K562 (cell line): ENCODE measurements at regions not wholly inside any gene's neighbourhood (a gene's known extent, or its start where the extent isn't known, plus 50 kb on each side); places are given as distances from the start of the nearest gene placed in this dataset.

Source experiments
- ATAC-seq: fragments of 200-7000 bp; cut with Tn5 transposase; 3 replicates; pipeline ENCODE4 v1.9.1; 2020; ENCODE audit warnings: moderate library complexity
- BruUV-seq: library from RNA; stranded (reverse); fragments of 400-500 nt; replicated peaks from 2 replicates; lab custom pipeline; 2021; lab: Mats Ljungman, UMichigan
- CTCF ChIA-PET: fragments of 300-600 bp; formaldehyde crosslinking; extraction: SDS; loops from one replicate; lab custom pipeline; 2021; ENCODE audit warnings: low intra/inter-chr PET ratio; lab: Yijun Ruan, JAX
- POLR2A ChIA-PET: fragments of 300-600, 350-650 bp; sonication (Branson Sonifier 250); formaldehyde crosslinking; extraction: SDS; loops from one replicate; lab custom pipeline; 2021; ENCODE audit warnings: antibody characterized with exemption, inconsistent platforms; lab: Yijun Ruan, JAX
- DNase-seq, 4 experiments: peaks; one replicate each; pipeline versions ENCODE4 v3.0.0 to v3.0.0-alpha.2; 2011 to 2018; ENCODE audit warnings: low spot score in 3 of 4, mixed read lengths in 3 of 4; ENCODE audit errors: extremely low read depth in 1 of 4
- FAIRE-seq: peaks from 2 replicates; lab custom pipeline; 2011; peaks lifted over from hg19 to GRCh38; lab: Jason Lieb, UNC
- H2AFZ ChIP-seq: 2 replicates; pipeline ENCODE4 v1.6.0; 2011; ENCODE audit warnings: low read depth, low read length, control low read depth, inconsistent platforms
- H3K27ac ChIP-seq: fragments of 200-600 bp; 3 replicates; pipeline ENCODE4 v1.8.0; 2011; ENCODE audit warnings: low read depth, mild to moderate bottlenecking, control low read depth, inconsistent platforms, low read length, moderate library complexity, mixed read lengths; ENCODE audit errors: extremely low read depth
- H3K27me3 ChIP-seq, 2 experiments: fragments of 300-600 bp in 1 of 2; 2 replicates in 1 of 2; 3 replicates in 1 of 2; pipeline versions ENCODE4 v1.6.0 to v1.8.0; 2011; ENCODE audit warnings: inconsistent platforms in 2 of 2, low read length in 2 of 2, mild to moderate bottlenecking in 1 of 2, mixed read lengths in 1 of 2, moderate library complexity in 1 of 2; ENCODE audit not compliant: control insufficient read depth in 2 of 2, insufficient read depth in 2 of 2
- H3K36me3 ChIP-seq: fragments of 300-600 bp; 3 replicates; pipeline ENCODE4 v1.8.0; 2011; ENCODE audit warnings: mild to moderate bottlenecking, low read length, inconsistent platforms; ENCODE audit not compliant: control insufficient read depth, insufficient read depth
- H3K4me1 ChIP-seq, 2 experiments: fragments of 200-600 bp in 1 of 2; replicated peaks in 1 of 2; 2 replicates in 1 of 2; 3 replicates in 1 of 2; pipeline versions ENCODE4 v1.5.1 to v1.8.0; 2011; ENCODE audit warnings: inconsistent platforms in 2 of 2, low read length in 2 of 2, mild to moderate bottlenecking in 1 of 2, mixed read lengths in 1 of 2, moderate library complexity in 1 of 2; ENCODE audit not compliant: control insufficient read depth in 2 of 2, insufficient read depth in 2 of 2
- H3K4me2 ChIP-seq: 2 replicates; pipeline ENCODE4 v1.6.1; 2011; ENCODE audit warnings: low read length, control low read depth, inconsistent platforms, mixed read lengths; ENCODE audit not compliant: insufficient read depth
- H3K4me3 ChIP-seq: fragments of 200-600 bp; sonication (generic), shearing (Covaris generic); 2 replicates; pipeline ENCODE4 v1.5.1; 2016; ENCODE audit warnings: control low read depth, inconsistent platforms
- H3K79me2 ChIP-seq: fragments of 200-600 bp; 3 replicates; pipeline ENCODE4 v1.8.0; 2011; ENCODE audit warnings: low read length, inconsistent platforms; ENCODE audit not compliant: control insufficient read depth, insufficient read depth
- H3K9ac ChIP-seq, 2 experiments: 2 replicates each; pipeline versions ENCODE4 v1.6.0 to v1.6.1; 2011; ENCODE audit warnings: low read depth in 2 of 2, low read length in 2 of 2, control low read depth in 1 of 2, inconsistent platforms in 1 of 2, mild to moderate bottlenecking in 1 of 2, mixed read lengths in 1 of 2; ENCODE audit not compliant: insufficient read depth in 1 of 2
- H3K9me1 ChIP-seq: one replicate; pipeline ENCODE4 v1.6.0; 2011; ENCODE audit warnings: inconsistent platforms, mild to moderate bottlenecking, low read length, moderate library complexity; ENCODE audit not compliant: control insufficient read depth, insufficient read depth
- H3K9me3 ChIP-seq: replicated peaks from 2 replicates; pipeline ENCODE4 v1.5.1; 2011; ENCODE audit warnings: low read depth, low read length, inconsistent platforms; ENCODE audit not compliant: control insufficient read depth, insufficient read depth
- H4K20me1 ChIP-seq: replicated peaks from 2 replicates; pipeline ENCODE4 v1.6.1; 2011; ENCODE audit warnings: low read length, inconsistent platforms, mixed read lengths; ENCODE audit not compliant: control insufficient read depth, insufficient read depth
- DACH1 ChIP-seq: fragments of 450-650 bp; IDR thresholded peaks from 2 replicates; pipeline ENCODE4 v1.6.1; 2018; ENCODE audit not compliant: partially characterized antibody
- FUS ChIP-seq: fragments of 200-400 bp; formaldehyde crosslinking; optimal IDR thresholded peaks from 2 replicates; pipeline ENCODE3; 2017; ENCODE audit warnings: low read depth, low read length
- KDM2B ChIP-seq: fragments of 250-450 bp; sonication (Bioruptor Pico); IDR thresholded peaks from 2 replicates; pipeline ENCODE4 v1.8.0; 2021; ENCODE audit warnings: mild to moderate bottlenecking, moderate library complexity
- MYBL2 ChIP-seq, 2 experiments: fragments of 450-650 bp in 1 of 2; sonication (generic) in 1 of 2; formaldehyde crosslinking in 1 of 2; IDR thresholded peaks; 2 replicates each; pipeline versions ENCODE4 v1.6.1 to v1.8.1; 2017 to 2022; ENCODE audit warnings: borderline replicate concordance in 1 of 2, inconsistent platforms in 1 of 2, low read depth in 1 of 2, mild to moderate bottlenecking in 1 of 2, missing genetic modification reagents in 1 of 2, moderate library complexity in 1 of 2
- PTBP1 ChIP-seq: fragments of 200-400 bp; formaldehyde crosslinking; IDR thresholded peaks from 2 replicates; pipeline ENCODE4 v1.6.1; 2017; ENCODE audit warnings: low read depth, low read length
- RUNX1 ChIP-seq: sonication (generic); IDR thresholded peaks from 2 replicates; pipeline ENCODE4 v1.6.1; 2016; ENCODE audit warnings: antibody characterized with exemption, low read depth
- SIN3B ChIP-seq: fragments of 450-650 bp; IDR thresholded peaks from 2 replicates; pipeline ENCODE4 v1.6.1; 2017; ENCODE audit warnings: low read depth, mild to moderate bottlenecking, moderate library complexity
- SMARCA5 ChIP-seq: fragments of 450-650 bp; IDR thresholded peaks from 2 replicates; pipeline ENCODE4 v1.6.1; 2016
- SNIP1 ChIP-seq: fragments of 450-650 bp; IDR thresholded peaks from 2 replicates; pipeline ENCODE4 v1.7.1; 2017; ENCODE audit warnings: low read depth, mild to moderate bottlenecking
- SRSF7 ChIP-seq: fragments of 200-400 bp; formaldehyde crosslinking; optimal IDR thresholded peaks from 2 replicates; pipeline ENCODE3; 2017; ENCODE audit warnings: mild to moderate bottlenecking, low read depth, low read length
- TCFL5 ChIP-seq: fragments of 250-450 bp; sonication (Bioruptor Pico); conservative IDR thresholded peaks from 2 replicates; pipeline ENCODE4 v1.6.1; 2021; ENCODE audit warnings: mild to moderate bottlenecking, moderate library complexity, matching md5 sums
- YBX1 ChIP-seq: fragments of 450-650 bp; IDR thresholded peaks from 2 replicates; pipeline ENCODE4 v1.7.1; 2016; ENCODE audit warnings: mild to moderate bottlenecking
- ZFP36 ChIP-seq: fragments of 150-350 bp; IDR thresholded peaks from 2 replicates; pipeline ENCODE4 v1.6.1; 2018; ENCODE audit warnings: low read length, low read depth; ENCODE audit not compliant: partially characterized antibody
- ZNF586 ChIP-seq: fragments of 450-650 bp; formaldehyde crosslinking; conservative IDR thresholded peaks from 2 replicates; pipeline ENCODE4 v1.4.0; 2020; ENCODE audit warnings: mild to moderate bottlenecking, moderate library complexity
- ZNF785 ChIP-seq: fragments of 250-450 bp; sonication (Bioruptor Pico); IDR thresholded peaks from 2 replicates; pipeline ENCODE4 v1.4.0; 2020; ENCODE audit warnings: mild to moderate bottlenecking
- WGBS: fragments of 100-300 bp; shearing (Covaris generic); methylation state at CpG from one replicate; pipeline ENCODE4 v1.1.6; 2016; ENCODE audit warnings: low coverage, mixed read lengths; ENCODE audit not compliant: insufficient coverage; ENCODE audit errors: missing lambda C conversion rate; 5-methylcytosine and 5-hydroxymethylcytosine counted together
- in situ Hi-C: fragments of 300-500 bp; cut with MboI; formaldehyde crosslinking; loops from 4 replicates; pipeline ENCODE4 v1.15.0; 2018; ENCODE audit warnings: inconsistent platforms, mixed read lengths
- intact Hi-C: fragments of 100-400 bp; cut with micrococcal nuclease; formaldehyde crosslinking; loops from 2 replicates; pipeline ENCODE4 v1.14.2; 2022
- TF ChIP-seq, protein P1 (sequence below): fragments of 250-450 bp; sonication (Bioruptor Pico); IDR thresholded peaks from 2 replicates; pipeline ENCODE4 v1.5.0; 2021
- TF ChIP-seq, protein P2 (sequence below): fragments of 450-650 bp; conservative IDR thresholded peaks from 2 replicates; pipeline ENCODE4 v1.6.1; 2016; ENCODE audit warnings: missing genetic modification characterization, low read depth, mild to moderate bottlenecking, control low read depth, missing compliant biosample characterization
- TF ChIP-seq, protein P3 (sequence below): fragments of 450-650 bp; formaldehyde crosslinking; IDR thresholded peaks from 2 replicates; pipeline ENCODE4 v1.4.0; 2020; ENCODE audit warnings: mild to moderate bottlenecking, moderate library complexity

DNA sequence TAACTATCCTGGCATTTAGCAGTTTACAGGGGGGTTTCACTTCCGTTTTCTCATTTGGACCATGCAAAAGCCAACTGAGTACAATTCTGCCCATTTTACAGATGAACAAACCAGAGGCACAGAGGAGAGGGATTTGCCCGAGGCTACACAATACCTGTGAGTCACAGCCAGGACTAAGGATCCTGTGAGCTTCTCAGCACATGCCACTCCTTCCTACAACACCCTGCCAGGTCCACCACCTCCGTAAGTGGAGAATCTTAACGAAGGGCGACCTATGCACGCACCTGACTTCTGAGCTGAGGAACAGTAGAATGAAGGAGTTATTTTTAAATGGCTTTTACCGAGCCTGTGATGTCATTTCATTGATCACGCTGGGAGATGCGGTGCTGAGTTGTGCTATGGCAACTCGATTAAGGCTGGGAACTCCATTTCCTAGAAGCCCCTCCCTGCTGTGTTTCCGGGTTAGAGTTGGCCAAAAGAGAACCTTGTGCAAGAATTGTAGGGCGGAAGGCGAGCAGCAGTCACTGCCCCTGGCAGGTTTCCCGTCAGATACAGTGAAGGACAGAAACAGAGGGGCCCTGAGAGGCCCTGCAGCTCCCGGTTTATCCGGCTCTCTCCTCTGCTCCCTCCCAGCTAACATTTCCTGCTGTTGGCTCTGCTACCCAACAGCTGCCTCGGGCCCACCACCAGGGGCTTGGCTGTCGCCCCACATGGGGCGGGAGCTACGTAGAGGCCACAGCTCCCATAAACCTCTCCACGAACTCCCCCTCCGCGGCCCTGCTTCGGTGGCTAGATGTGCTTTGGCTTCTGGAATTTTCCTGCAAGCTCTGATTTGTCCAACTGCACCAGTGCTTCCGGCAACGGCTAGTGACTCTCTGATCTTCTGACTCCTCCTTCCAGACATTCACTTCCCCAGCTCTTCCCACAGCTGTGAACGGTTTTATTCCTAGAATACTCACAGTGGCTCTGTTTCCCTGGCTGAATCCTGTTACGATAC, 75.1 kb upstream of the USP9X start:
- H4K20me1 ChIP-seq: no peaks in the 10 kb centered on the region
- 1% methylated on average over 22 of the region's 28 CpGs for WGBS
- peak overlapping the region; percentile 95 for H2AFZ ChIP-seq
- H3K36me3 ChIP-seq: no peaks in the 10 kb centered on the region
- FAIRE-seq (peak; percentile 90), ATAC-seq (peak; percentile 94), DNase-seq (peak; percentile 66 to 92 (median 72))
- H3K4me3 ChIP-seq: peak overlapping the region; percentile 36
- peaks cover 16 to 20% of the 10 kb centered on the region in 2 experiments; a peak in 4 of 5 replicates for H3K4me1 ChIP-seq
- no peaks in the 10 kb centered on the region for H3K9me1 ChIP-seq
- H3K9me3 ChIP-seq: no peaks in the 10 kb centered on the region
- H3K4me2 ChIP-seq: peak overlapping the region; percentile 93
- CTCF ChIA-PET: no interaction called here
- intact Hi-C loops (loop anchor here (1.0 to 5.0 kb wide), 3 partner anchors 77 to 105 kb away; partner anchors contain the start of gene USP9X), in situ Hi-C loops (no loop called here)
- POLR2A ChIA-PET: interaction anchor here (0.9 to 1.3 kb wide), 5 partner anchors 12 to 101 kb away, joined by 3 read pairs; no protein-coding TSS in a partner anchor
- H3K27ac ChIP-seq: peak overlapping the region; percentile 84
- peak overlapping the region; percentile 76 to 90 for H3K9ac ChIP-seq
- H3K27me3 ChIP-seq: no peaks in the 10 kb centered on the region
- no peaks in the 10 kb centered on the region for H3K79me2 ChIP-seq
- BruUV-seq: TSS peak; percentile 86
- TF ChIP-seq SIN3B: no peak
- TF ChIP-seq ZNF785 (CRISPR knock-in tag): no peak
- no peak for TF ChIP-seq RUNX1
- TF ChIP-seq DACH1: no peak
- TF ChIP-seq, protein P1, sequence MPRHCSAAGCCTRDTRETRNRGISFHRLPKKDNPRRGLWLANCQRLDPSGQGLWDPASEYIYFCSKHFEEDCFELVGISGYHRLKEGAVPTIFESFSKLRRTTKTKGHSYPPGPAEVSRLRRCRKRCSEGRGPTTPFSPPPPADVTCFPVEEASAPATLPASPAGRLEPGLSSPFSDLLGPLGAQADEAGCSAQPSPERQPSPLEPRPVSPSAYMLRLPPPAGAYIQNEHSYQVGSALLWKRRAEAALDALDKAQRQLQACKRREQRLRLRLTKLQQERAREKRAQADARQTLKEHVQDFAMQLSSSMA: no peak
- no peak for TF ChIP-seq KDM2B (CRISPR knock-in tag)
- TF ChIP-seq, protein P2, sequence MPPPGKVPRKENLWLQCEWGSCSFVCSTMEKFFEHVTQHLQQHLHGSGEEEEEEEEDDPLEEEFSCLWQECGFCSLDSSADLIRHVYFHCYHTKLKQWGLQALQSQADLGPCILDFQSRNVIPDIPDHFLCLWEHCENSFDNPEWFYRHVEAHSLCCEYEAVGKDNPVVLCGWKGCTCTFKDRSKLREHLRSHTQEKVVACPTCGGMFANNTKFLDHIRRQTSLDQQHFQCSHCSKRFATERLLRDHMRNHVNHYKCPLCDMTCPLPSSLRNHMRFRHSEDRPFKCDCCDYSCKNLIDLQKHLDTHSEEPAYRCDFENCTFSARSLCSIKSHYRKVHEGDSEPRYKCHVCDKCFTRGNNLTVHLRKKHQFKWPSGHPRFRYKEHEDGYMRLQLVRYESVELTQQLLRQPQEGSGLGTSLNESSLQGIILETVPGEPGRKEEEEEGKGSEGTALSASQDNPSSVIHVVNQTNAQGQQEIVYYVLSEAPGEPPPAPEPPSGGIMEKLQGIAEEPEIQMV (tag): no peak
- TF ChIP-seq YBX1: no peak
- TF ChIP-seq FUS: no peak
- peak; percentile 22 for TF ChIP-seq ZFP36
- TF ChIP-seq TCFL5 (CRISPR knock-in tag): no peak
- TF ChIP-seq ZNF586: no peak
- no peak for TF ChIP-seq MYBL2 (IDR thresholded peaks at IDR 0.05; ENCODE audit: low read depth)
- TF ChIP-seq MYBL2 (CRISPR knock-in tag; IDR thresholded peaks at IDR 0.05; ENCODE audit: borderline replicate concordance): no peak
- TF ChIP-seq SRSF7: no peak
- peak; percentile 83 for TF ChIP-seq SMARCA5
- no peak for TF ChIP-seq PTBP1
- TF ChIP-seq, protein P3, sequence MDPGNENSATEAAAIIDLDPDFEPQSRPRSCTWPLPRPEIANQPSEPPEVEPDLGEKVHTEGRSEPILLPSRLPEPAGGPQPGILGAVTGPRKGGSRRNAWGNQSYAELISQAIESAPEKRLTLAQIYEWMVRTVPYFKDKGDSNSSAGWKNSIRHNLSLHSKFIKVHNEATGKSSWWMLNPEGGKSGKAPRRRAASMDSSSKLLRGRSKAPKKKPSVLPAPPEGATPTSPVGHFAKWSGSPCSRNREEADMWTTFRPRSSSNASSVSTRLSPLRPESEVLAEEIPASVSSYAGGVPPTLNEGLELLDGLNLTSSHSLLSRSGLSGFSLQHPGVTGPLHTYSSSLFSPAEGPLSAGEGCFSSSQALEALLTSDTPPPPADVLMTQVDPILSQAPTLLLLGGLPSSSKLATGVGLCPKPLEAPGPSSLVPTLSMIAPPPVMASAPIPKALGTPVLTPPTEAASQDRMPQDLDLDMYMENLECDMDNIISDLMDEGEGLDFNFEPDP (CRISPR knock-in tag): no peak
- TF ChIP-seq SNIP1: no peak
